Skeletal muscle satellite cell (primary cell): ENCODE measurements at regions not wholly inside any gene's neighbourhood (a gene's known extent, or its start where the extent isn't known, plus 50 kb on each side); places are given as distances from the start of the nearest gene placed in this dataset.

Source experiments
- H3K27me3 ChIP-seq: 2 replicates; pipeline ENCODE4 v1.7.0; 2013; ENCODE audit warnings: low read length; ENCODE audit not compliant: control insufficient read depth, insufficient read depth
- H3K36me3 ChIP-seq: 2 replicates; pipeline ENCODE4 v1.7.0; 2013; ENCODE audit warnings: mild to moderate bottlenecking, control low read depth, low read length; ENCODE audit not compliant: insufficient read depth
- H3K4me1 ChIP-seq: 2 replicates; pipeline ENCODE4 v1.7.0; 2013; ENCODE audit warnings: low read length; ENCODE audit not compliant: control insufficient read depth, insufficient read depth
- H3K4me2 ChIP-seq: 2 replicates; pipeline ENCODE4 v1.7.0; 2013; ENCODE audit warnings: mild to moderate bottlenecking, low read length
- H3K4me3 ChIP-seq: 2 replicates; pipeline ENCODE4 v1.7.0; 2013; ENCODE audit warnings: low read length
- H3K9ac ChIP-seq: 2 replicates; pipeline ENCODE4 v1.7.0; 2013; ENCODE audit warnings: mild to moderate bottlenecking, low read depth, low read length, moderate library complexity
- H3K9me3 ChIP-seq: replicated peaks from 2 replicates; pipeline ENCODE4 v1.7.0; 2013; ENCODE audit warnings: mild to moderate bottlenecking, control low read depth, low read length

- Histone ChIP-seq H3K27me3 (no peaks in the 10 kb centered on the region), H3K9me3 (peaks cover 24% of the 10 kb centered on the region), H3K4me2 (no peak overlapping the region), H3K4me3 (no peak overlapping the region), H3K9ac (no peak overlapping the region), H3K4me1 (no peaks in the 10 kb centered on the region), H3K36me3 (no peaks in the 10 kb centered on the region)
These were observed 750.1 kb downstream of the BRD1 start for GRCh38 chr22:49077586-49077985.

GRCh38 chr22:49077036-49077393, 750.7 kb downstream of the BRD1 start:
- H3K4me3 ChIP-seq, result no peak overlapping the region
- H3K9me3 ChIP-seq, result peaks cover 19% of the 10 kb centered on the region
- no peak overlapping the region for H3K4me2 ChIP-seq
- H3K9ac ChIP-seq, result no peak overlapping the region
- H3K4me1 ChIP-seq, result no peaks in the 10 kb centered on the region
- H3K36me3 ChIP-seq, result no peaks in the 10 kb centered on the region
- H3K27me3 ChIP-seq, result no peaks in the 10 kb centered on the region

GRCh38 chr22:49076300-49077035, 751.2 kb downstream of the BRD1 start:
- Histone ChIP-seq H3K4me1 (no peaks in the 10 kb centered on the region), H3K9ac (no peak overlapping the region), H3K27me3 (no peaks in the 10 kb centered on the region), H3K4me2 (no peak overlapping the region), H3K9me3 (peaks cover 19% of the 10 kb centered on the region), H3K4me3 (no peak overlapping the region), H3K36me3 (no peaks in the 10 kb centered on the region)

GRCh38 chr22:49075150-49075549, 752.5 kb downstream of the BRD1 start:
- Histone ChIP-seq H3K4me2 (no peak overlapping the region), H3K9ac (no peak overlapping the region), H3K4me1 (no peaks in the 10 kb centered on the region), H3K9me3 (peaks cover 12% of the 10 kb centered on the region), H3K27me3 (no peaks in the 10 kb centered on the region), H3K36me3 (no peaks in the 10 kb centered on the region), H3K4me3 (no peak overlapping the region)

GRCh38 chr22:49073873-49074417, 753.7 kb downstream of the BRD1 start:
- Histone ChIP-seq H3K9me3 (peaks cover 12% of the 10 kb centered on the region), H3K4me3 (no peak overlapping the region), H3K4me1 (no peaks in the 10 kb centered on the region), H3K27me3 (no peaks in the 10 kb centered on the region), H3K4me2 (no peak overlapping the region), H3K36me3 (no peaks in the 10 kb centered on the region), H3K9ac (no peak overlapping the region)

GRCh38 chr22:49072996-49073645, 754.6 kb downstream of the BRD1 start:
- Histone ChIP-seq H3K27me3 (no peaks in the 10 kb centered on the region), H3K9me3 (peaks cover 15% of the 10 kb centered on the region), H3K4me1 (no peaks in the 10 kb centered on the region), H3K36me3 (no peaks in the 10 kb centered on the region), H3K4me3 (no peak overlapping the region), H3K4me2 (no peak overlapping the region), H3K9ac (no peak overlapping the region)

GRCh38 chr22:49070501-49070900, 757.2 kb downstream of the BRD1 start:
- H3K36me3 ChIP-seq, result no peaks in the 10 kb centered on the region
- no peaks in the 10 kb centered on the region for H3K27me3 ChIP-seq
- peaks cover 8% of the 10 kb centered on the region for H3K9me3 ChIP-seq
- H3K4me1 ChIP-seq, result no peaks in the 10 kb centered on the region
- H3K4me3 ChIP-seq, result no peak overlapping the region
- H3K9ac ChIP-seq, result no peak overlapping the region
- H3K4me2 ChIP-seq, result no peak overlapping the region

- H3K4me1 ChIP-seq, result no peaks in the 10 kb centered on the region
- no peak overlapping the region for H3K4me3 ChIP-seq
- no peaks in the 10 kb centered on the region for H3K27me3 ChIP-seq
- no peaks in the 10 kb centered on the region for H3K36me3 ChIP-seq
- peaks cover 8% of the 10 kb centered on the region for H3K9me3 ChIP-seq
- H3K4me2 ChIP-seq, result no peak overlapping the region
- no peak overlapping the region for H3K9ac ChIP-seq
These were observed 758.7 kb downstream of the BRD1 start for GRCh38 chr22:49068861-49069500.

- peaks cover 7% of the 10 kb centered on the region for H3K9me3 ChIP-seq
- no peaks in the 10 kb centered on the region for H3K36me3 ChIP-seq
- H3K27me3 ChIP-seq, result no peaks in the 10 kb centered on the region
- H3K4me3 ChIP-seq, result no peak overlapping the region
- H3K4me2 ChIP-seq, result no peak overlapping the region
- no peaks in the 10 kb centered on the region for H3K4me1 ChIP-seq
- no peak overlapping the region for H3K9ac ChIP-seq
These were observed 760.2 kb downstream of the BRD1 start for GRCh38 chr22:49067504-49067903.

- Histone ChIP-seq H3K9ac (no peak overlapping the region), H3K4me2 (no peak overlapping the region), H3K27me3 (no peaks in the 10 kb centered on the region), H3K9me3 (peaks cover 11% of the 10 kb centered on the region), H3K4me3 (no peak overlapping the region), H3K36me3 (no peaks in the 10 kb centered on the region), H3K4me1 (no peaks in the 10 kb centered on the region)
These were observed 761.1 kb downstream of the BRD1 start for GRCh38 chr22:49066619-49067018.

GRCh38 chr22:49064836-49065235, 762.8 kb downstream of the BRD1 start:
- Histone ChIP-seq H3K4me2 (no peak overlapping the region), H3K4me3 (no peak overlapping the region), H3K9me3 (peaks cover 15% of the 10 kb centered on the region), H3K9ac (no peak overlapping the region), H3K27me3 (no peaks in the 10 kb centered on the region), H3K4me1 (no peaks in the 10 kb centered on the region), H3K36me3 (no peaks in the 10 kb centered on the region)
